T47D (cell line): ENCODE measurements at regions not wholly inside any gene's neighbourhood (a gene's known extent, or its start where the extent isn't known, plus 50 kb on each side); places are given as distances from the start of the nearest gene placed in this dataset.
"Not testable (repeated sequence)": the region's sequence is repeated elsewhere in the genome, so short reads cannot be mapped to it uniquely, and the experiment has no call there.

Source experiments
- DNase-seq, 2 experiments: peaks; one replicate each; pipeline versions ENCODE4 v3.0.0 to v3.0.0-alpha.2; 2011 to 2012; ENCODE audit warnings: low read depth in 1 of 2, low spot score in 1 of 2
- JUND ChIP-seq: IDR thresholded peaks from 2 replicates; pipeline ENCODE4 v1.6.1; 2012; ENCODE audit warnings: low read depth
- in situ Hi-C: cut with HindIII; loops from 2 replicates; pipeline ENCODE4 v1.10.0; 2016; ENCODE audit warnings: low sequenced_read_pairs, low pct_unique_long_range_greater_than_20kb

DNA sequence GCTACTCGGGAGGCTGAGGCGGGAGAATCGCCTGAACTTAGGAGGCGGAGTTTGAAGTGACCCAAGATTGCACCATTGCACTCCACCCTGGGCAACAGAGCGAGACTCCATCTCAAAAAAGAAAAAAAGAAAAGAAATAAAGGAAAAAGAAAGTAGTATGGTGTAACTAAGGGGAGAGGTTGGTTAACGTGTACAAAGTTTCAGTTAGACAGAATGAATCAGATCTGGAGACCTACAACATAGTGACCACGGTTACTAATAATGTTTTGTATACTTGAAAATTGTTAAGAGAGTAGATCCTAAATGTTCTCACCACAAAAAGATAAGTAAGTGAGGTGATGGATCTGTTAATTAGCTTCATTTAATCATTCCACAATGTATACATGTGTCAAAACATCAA lies 1208.8 kb downstream of the VRK1 start:
- TF ChIP-seq JUND: no peak
- in situ Hi-C loops: no loop called here
- no peak for DNase-seq

DNA sequence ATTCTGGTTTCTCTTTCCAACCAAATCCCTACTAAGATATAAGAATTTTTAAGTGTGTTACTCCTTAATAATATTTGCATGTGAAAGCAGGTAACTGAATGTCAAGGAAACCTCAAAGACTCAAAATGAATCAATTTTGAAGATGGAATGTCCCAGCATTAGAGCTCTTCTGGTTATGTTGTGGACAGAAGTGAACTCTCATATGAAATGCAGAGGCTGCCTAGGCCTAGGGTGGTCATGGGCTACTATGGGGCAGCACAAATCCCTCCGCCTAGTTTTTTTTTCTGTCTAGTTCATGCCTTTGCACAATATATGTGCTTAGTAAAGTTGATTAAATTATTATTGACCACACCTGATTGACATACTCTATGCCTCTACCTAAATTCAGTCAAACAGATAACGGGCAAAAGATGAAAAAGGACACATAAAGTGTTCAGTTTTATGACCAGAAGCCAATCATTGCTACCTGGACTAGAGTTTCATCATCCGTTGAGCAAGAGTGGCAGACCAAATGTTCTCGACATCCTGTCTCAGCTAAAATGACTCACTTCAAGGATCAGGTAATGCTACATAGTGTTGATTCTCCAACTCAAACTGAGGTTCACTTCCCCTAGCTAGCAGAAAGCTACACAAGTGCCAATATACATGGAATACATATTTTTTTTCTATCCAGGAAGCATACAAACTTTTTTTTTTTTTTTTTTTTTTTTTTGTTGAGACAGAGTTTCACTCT lies 1211.4 kb downstream of the VRK1 start:
- in situ Hi-C loops: no loop called here
- no peak for TF ChIP-seq JUND
- no peak for DNase-seq

DNA sequence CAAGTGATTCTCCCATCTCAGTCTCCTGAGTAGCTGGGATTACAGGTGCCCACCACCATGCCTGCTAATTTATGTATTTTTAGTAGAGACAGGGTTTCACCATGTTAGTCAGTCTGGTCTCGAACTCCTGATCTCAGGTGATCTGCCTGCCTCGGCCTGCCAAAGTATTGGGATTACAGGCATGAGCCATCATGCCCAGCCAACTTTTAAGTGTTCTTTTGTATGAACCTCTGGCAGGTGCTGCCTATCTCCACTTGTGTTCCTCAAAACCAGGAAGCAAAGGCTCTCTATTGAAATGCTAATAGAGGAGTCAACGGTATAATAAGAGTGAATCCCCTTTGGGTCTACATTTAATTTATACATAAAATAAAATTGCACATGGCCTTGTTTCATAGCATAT lies 1212.0 kb downstream of the VRK1 start:
- DNase-seq, in situ Hi-C loops: not testable (repeated sequence)

DNA sequence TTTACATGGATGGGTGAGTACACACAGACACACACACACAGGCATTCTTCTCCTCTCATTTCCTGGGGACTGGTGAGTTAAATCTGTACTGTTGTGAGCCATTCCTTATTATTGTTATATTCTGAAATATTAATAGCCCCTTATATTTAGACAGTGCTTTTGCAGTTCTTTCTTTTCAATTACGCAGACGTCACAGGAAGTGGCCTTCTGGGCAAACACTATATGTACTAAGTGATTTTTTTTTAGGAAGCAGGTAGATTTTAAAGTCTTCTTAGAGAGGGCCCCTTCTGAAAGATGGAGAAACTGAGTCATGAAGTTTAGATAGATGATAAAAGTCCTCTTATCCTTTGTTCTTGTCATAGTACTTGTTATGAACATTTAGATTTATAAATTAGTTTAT lies 1213.6 kb downstream of the VRK1 start:
- DNase-seq: no peak
- in situ Hi-C loops: no loop called here
- no peak for TF ChIP-seq JUND

DNA sequence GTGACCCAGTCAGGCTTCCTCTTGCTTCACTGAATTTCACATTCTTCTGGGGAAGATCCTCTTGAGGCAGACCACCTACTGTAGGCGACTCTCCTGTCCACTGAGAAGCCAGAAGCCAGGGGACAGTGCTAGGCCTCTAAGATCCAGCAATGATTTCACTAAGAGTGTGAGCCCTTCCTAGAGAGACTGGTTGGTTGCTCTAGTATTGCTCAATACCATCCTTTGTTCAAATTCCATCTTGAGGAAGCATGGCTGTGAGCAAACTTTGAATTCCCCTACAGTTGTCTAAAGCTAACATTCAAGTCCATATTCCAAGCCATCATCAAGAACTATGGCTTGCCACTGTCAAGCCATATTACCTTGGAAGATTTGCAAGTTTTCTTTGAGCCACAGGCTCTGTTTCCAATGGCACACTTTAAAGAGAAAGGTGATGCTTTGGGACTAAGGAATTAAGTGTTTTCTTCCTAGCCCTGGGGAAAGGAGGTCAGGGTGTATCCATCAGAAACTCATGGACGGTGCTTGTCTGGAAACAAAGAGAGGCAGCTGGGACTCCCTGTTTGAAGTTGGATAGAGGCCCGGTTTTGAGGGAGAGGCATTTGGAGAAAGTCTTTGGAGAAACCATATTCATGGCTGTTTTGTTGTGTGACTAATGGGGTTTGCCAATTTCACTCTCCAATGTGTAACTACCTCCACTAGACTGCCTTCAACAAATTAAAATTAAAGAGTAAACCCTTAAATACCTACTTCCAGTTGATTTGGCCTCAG lies 1217.9 kb downstream of the VRK1 start:
- DNase-seq: no peak
- no peak for TF ChIP-seq JUND
- in situ Hi-C loops: no loop called here

DNA sequence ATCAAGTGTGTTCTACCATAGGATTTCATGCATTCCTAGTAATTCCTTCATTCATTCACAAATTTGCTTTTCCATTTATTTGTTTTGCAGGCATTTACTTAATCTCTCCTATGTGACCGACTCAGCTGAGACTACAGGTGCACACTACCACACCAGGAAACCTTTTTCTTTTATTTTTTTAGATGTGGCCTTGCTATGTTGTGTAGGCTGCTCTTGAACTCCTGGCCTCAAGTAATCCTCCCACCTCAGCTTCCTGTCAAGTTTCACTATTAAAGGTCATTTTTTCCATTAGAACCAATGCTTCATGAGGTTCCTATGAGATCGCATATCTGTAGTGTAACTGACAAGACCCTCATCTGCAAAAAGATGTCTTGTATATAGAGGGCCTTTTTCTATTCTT lies 1218.7 kb downstream of the VRK1 start:
- DNase-seq: no peak
- in situ Hi-C loops: no loop called here
- TF ChIP-seq JUND: no peak

DNA sequence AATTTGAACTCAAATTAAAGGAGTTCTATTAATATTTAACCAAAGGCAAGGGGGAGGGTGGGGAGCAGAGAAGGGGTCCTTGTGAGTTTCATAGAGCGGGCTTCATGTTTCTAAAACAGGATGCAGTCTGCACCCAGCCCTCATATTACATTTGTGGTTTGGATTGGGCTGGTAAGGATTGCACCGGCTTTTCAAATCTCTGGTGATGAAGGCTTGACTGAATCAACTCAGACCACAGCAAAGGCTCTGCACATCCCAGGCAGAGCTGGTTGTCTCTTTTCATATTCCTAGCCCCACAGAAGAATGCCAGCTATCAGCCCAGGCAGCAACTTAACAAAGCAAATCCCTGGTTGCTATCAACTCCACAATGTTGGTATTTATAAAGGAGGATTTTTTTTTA lies 1221.4 kb downstream of the VRK1 start:
- in situ Hi-C loops: no loop called here
- no peak for DNase-seq

DNA sequence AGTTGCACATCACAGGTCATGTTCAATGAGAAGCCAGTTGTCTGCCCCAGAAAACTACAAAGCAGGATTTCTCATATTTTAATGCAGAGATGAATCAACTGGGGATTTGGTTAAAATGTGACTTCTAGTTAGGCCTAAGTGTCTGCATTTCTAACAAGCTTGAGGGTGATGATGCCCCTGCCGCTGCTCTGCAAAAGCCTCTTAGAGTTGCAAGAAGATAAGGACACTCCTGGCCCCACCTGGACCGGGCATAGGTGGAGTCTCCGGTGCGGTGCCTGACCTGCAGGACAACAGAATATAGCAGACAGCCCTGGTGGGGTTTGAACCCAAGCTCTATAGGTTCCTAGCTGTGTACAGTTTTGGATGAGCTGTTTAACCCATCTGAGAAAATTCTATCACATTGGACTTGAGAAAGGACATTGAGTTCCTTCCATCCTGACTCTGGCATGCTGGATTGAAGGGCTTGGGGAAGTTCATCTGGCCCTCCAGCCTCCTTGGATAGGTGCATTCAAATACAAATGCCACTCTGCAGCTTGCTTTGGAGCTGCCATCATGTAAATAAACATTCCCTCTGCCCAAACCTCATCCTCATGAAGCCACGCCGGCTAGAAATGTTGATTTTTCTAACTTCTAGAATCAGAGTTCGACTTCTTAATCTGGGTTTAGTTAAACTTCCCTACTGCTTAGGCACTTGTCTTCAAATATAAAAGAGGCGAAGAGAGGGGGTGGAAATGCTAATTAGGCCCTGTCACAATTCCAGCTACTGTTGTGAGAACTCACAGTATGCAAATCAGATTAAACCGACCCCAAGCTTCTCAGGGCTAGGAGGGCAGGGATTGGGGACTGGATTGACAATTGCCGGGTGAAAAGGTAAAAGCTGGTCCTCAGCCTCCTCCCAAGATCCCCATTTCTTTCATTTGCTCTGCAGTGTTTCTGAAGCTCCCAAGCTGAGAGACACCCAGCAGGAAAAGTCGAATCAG lies 1225.6 kb downstream of the VRK1 start:
- in situ Hi-C loops: no loop called here

More for the DNA sequence above, 1221.4 kb downstream of the VRK1 start:
- TF ChIP-seq JUND: no peak

DNA sequence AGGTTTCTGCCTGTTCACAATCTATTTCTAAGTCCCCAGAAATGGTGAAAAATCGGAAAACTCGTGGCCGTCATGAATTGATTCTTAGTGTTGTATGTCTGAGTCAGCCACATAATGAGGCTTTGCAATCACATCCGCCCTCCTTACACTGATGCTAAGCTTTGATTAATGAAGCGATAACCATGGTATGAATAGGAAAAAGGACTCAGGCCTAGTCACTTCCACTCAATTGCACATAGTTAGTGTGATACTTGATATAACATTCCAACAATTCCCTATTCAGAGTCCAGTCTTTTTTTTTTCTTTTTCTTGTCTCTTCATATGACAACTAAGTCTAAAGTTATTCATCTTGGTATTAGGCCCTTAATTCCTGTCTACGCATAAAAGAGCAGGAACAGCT lies 1231.0 kb downstream of the VRK1 start:
- in situ Hi-C loops: no loop called here
- DNase-seq: no peak
- no peak for TF ChIP-seq JUND

More for the DNA sequence above, 1225.6 kb downstream of the VRK1 start:
- DNase-seq: no peak
- TF ChIP-seq JUND: no peak

DNA sequence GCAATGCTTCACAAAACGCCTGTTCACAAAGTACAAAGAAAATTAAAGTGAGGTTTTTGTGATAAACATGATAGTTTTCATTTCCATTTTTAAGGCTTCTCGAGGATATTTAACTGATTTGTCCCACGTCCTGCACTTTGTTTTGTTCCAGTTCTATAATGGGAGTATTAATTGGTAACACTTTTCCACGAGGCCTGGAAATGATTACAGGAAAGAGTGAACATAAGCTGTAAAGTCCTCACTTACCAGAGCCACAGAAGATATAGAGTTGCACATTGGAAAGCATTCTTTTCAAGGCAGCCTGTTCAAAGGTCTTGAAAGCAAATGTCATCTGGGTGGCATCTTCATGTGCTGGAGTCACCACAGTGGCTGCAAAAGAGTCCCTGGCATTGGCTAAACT lies 1236.6 kb downstream of the BCL11B start:
- no peak for DNase-seq
- in situ Hi-C loops: no loop called here
- no peak for TF ChIP-seq JUND

DNA sequence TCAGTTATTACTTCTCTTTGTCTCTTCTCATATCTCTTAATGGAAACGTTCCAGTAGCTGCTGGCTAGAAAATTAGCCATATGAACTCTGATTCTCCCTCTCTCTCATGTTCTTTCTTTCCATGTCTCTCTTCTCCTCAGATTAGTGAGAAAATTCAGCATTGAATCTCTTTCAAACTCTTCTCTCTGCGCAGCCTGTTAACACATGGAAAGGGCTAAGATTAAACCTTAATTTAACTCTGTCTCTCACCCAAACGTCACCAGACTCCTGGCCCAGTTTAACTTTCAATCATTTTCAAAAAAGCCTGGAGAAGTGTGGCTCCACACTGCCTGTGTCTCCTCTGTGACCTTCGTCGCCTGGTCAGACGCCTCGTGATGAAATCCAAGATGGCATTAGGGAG lies 1234.2 kb downstream of the BCL11B start:
- no peak for TF ChIP-seq JUND
- no peak for DNase-seq
- in situ Hi-C loops: no loop called here

DNA sequence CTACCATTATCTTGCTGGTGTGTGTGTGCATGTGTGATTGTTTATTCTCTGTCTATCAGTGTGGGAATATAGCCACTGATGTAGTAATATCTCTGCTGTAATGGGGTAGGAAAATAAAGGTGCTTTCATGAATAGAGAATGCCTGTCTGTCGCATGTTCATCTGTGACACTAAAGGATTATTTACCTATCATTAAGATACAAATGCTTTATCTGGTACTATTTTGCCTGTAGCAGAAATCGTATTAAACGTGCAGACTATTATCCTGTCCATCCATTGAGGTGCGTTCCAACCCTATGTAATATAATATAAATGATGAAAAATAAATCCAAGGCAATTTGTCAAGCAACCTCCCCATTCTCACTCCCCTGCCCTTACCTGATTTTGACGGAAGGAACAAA lies 1215.1 kb downstream of the BCL11B start:
- TF ChIP-seq JUND: no peak
- in situ Hi-C loops: no loop called here
- no peak for DNase-seq
